ENCODE measurements at regions not wholly inside any gene's neighbourhood (a gene's known extent, or its start where the extent isn't known, plus 50 kb on each side); places are given as distances from the start of the nearest gene placed in this dataset.

- no peak for TF ChIP-seq ZBTB11 (CRISPR knock-in tag; IDR thresholded peaks at IDR 0.05)
- TF ChIP-seq RB1 (IDR thresholded peaks at IDR 0.05; ENCODE audit: borderline replicate concordance) = no peak
Measured at GRCh38 chr2:120654381-120655134, 81.1 kb upstream of the GLI2 start (continued).

DNA sequence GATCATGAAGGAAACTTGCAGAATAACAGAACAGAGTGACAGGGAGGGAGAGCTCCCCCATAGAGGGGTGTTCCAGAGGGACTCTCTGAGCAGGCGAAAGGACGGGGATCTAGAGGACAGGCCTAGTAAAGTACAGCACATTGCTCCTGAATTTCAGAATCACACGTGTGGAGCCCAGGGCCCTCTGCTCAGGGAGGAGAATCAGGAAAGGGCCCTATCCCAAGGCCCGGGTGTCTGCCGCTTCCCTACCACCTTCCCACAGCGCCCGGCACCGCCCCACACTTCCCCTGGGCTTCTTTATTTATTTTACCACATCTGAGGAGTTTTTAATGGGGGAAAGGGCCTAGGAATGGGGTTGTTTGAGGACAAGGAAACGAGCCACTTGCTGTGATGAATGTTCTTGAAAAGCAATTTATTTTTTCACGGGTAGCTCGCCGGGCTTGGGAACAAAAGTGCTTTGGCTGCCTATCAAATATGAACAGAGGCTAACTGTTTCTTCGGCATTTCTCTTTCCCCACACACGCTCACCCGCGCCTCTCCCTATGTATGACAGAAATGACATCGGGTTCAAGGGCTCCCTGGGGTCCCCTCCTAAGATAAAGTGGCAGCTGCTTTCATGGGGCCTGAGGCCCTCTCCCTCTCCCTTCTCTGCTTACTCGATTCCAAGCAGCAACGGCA, 79.3 kb upstream of the GLI2 start:
- H2AFZ ChIP-seq (ENCODE audit: control insufficient read depth, low read depth, low read length) = no peak overlapping the region
- 58% methylated on average over 18 of the region's 19 CpGs for WGBS (ENCODE audit: insufficient coverage, insufficient replicate concordance, low lambda C conversion rate, missing lambda C conversion rate)
- no peaks in the 10 kb centered on the region; the same call in 2 of the 3 replicates for H3K9me3 ChIP-seq (replicated peaks; ENCODE audit: control insufficient read depth, insufficient read depth, low read length)
- no peak overlapping the region for H3K27ac ChIP-seq (ENCODE audit: control insufficient read depth, insufficient read depth)
- no TSS peak for BruUV-seq (replicated peaks)
- H3K4me2 ChIP-seq (ENCODE audit: control insufficient read depth, insufficient read depth) = no peak overlapping the region
- in situ Hi-C loops (cut with MboI) (no loop called here), intact Hi-C loops (cut with micrococcal nuclease; ENCODE audit: unreplicated experiment) (no loop called here)
- ChIA-PET CTCF (no interaction called here), SMC1A (ENCODE audit: uncharacterized antibody, unreplicated experiment) (no interaction called here), POLR2A (no interaction called here), RAD21 (ENCODE audit: unreplicated experiment) (no interaction called here)
- H3K36me3 ChIP-seq (ENCODE audit: control insufficient read depth in 2 of 2, insufficient read depth in 2 of 2, low read length in 1 of 2) = no peaks in the 10 kb centered on the region
- no peak overlapping the region for H3K9ac ChIP-seq (ENCODE audit: control insufficient read depth, insufficient read depth, low read length)
- no peak overlapping the region for H3K4me3 ChIP-seq
- DNase-seq (ENCODE audit: low read depth, low spot score) (no peak), FAIRE-seq (no peak), ATAC-seq (no peak)
- no peaks in the 10 kb centered on the region; a peak in 1 of 4 replicates for H3K27me3 ChIP-seq (replicated peaks in 1 of 2; ENCODE audit: control insufficient read depth in 2 of 2, insufficient read depth in 2 of 2, low read length in 1 of 2)
- no peaks in the 10 kb centered on the region for H4K20me1 ChIP-seq (ENCODE audit: control insufficient read depth, insufficient read depth)
- H3K4me1 ChIP-seq (ENCODE audit: control insufficient read depth, insufficient read depth, low read length) = no peaks in the 10 kb centered on the region
- H3K79me2 ChIP-seq (ENCODE audit: control insufficient read depth, insufficient read depth, low read length) = no peaks in the 10 kb centered on the region
- TF ChIP-seq, protein P1, sequence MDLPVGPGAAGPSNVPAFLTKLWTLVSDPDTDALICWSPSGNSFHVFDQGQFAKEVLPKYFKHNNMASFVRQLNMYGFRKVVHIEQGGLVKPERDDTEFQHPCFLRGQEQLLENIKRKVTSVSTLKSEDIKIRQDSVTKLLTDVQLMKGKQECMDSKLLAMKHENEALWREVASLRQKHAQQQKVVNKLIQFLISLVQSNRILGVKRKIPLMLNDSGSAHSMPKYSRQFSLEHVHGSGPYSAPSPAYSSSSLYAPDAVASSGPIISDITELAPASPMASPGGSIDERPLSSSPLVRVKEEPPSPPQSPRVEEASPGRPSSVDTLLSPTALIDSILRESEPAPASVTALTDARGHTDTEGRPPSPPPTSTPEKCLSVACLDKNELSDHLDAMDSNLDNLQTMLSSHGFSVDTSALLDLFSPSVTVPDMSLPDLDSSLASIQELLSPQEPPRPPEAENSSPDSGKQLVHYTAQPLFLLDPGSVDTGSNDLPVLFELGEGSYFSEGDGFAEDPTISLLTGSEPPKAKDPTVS (IDR thresholded peaks at IDR 0.05; ENCODE audit: low read depth, low read length) = no peak
- TF ChIP-seq CREM (IDR thresholded peaks at IDR 0.05; ENCODE audit: low read depth) = no peak
- no peak for TF ChIP-seq FOXM1 (IDR thresholded peaks at IDR 0.05; ENCODE audit: low read depth, low read length)
- TF ChIP-seq NFXL1 (IDR thresholded peaks at IDR 0.05; ENCODE audit: borderline replicate concordance) = no peak
- TF ChIP-seq RCOR1 (conservative IDR thresholded peaks at IDR 0.05; ENCODE audit: low read depth, low read length) = no peak
- no peak for TF ChIP-seq TCF3 (IDR thresholded peaks at IDR 0.05; ENCODE audit: borderline replicate concordance, insufficient read depth, low read depth, low read length)
- no peak for TF ChIP-seq RUNX3 (IDR thresholded peaks at IDR 0.05; ENCODE audit: low read length)
- TF ChIP-seq NFYA (IDR thresholded peaks at IDR 0.05; ENCODE audit: borderline replicate concordance, low read depth, low read length) = no peak
- TF ChIP-seq, protein P2, sequence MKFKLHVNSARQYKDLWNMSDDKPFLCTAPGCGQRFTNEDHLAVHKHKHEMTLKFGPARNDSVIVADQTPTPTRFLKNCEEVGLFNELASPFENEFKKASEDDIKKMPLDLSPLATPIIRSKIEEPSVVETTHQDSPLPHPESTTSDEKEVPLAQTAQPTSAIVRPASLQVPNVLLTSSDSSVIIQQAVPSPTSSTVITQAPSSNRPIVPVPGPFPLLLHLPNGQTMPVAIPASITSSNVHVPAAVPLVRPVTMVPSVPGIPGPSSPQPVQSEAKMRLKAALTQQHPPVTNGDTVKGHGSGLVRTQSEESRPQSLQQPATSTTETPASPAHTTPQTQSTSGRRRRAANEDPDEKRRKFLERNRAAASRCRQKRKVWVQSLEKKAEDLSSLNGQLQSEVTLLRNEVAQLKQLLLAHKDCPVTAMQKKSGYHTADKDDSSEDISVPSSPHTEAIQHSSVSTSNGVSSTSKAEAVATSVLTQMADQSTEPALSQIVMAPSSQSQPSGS (IDR thresholded peaks at IDR 0.05; ENCODE audit: low read length) = no peak
- no peak for TF ChIP-seq MLLT1 (IDR thresholded peaks at IDR 0.05)
- TF ChIP-seq HCFC1 (IDR thresholded peaks at IDR 0.05; ENCODE audit: low read length) = no peak
- no peak for TF ChIP-seq MEF2B (IDR thresholded peaks at IDR 0.05; ENCODE audit: partially characterized antibody, poor library complexity, severe bottlenecking)
- TF ChIP-seq POLR2A (IDR thresholded peaks at IDR 0.05; ENCODE audit: low read depth, low read length) = no peak

All from GM12878 (cell line).